ENCODE measurements at regions not wholly inside any gene's neighbourhood (a gene's known extent, or its start where the extent isn't known, plus 50 kb on each side); places are given as distances from the start of the nearest gene placed in this dataset.

DNA sequence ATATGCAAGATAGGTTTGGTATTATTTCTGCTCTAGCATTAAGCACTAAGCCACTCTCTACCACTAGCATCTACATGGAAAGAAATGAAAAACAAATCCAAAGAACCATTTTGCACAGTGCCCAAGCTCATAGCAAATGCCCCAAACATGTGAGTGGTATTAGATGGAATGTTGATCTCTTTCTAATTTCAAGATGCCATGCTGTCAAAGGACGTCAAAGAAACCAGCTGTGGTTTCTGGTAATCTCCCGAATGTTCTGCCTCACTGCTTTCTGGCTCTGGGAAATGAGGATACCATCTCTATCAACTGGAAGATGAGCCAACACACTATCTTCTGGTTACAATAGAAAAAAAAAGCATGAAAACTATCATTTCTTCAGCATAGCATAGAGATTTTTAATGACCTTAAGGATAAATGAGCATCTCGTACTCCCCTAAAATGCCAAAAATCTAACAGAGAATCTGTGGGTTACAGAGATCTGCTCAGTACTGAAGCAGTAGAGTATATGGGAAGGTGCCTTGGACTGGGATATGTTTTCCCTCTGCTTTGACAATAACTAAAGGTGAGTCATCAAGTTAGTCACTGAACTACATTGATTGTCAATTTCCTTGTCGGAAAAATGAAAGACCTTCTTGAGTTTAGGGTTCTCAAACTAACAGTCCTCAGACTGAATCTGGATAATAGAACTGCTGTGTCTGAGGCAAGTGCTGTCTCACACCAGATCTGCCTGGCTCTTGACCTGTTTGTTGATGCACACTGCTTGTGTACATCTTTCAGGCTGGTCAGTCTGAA, 244.8 kb upstream of the NCKAP5 start:
- TF ChIP-seq POLR2A (IDR thresholded peaks at IDR 0.05), result no peak
- TF ChIP-seq, protein P1, sequence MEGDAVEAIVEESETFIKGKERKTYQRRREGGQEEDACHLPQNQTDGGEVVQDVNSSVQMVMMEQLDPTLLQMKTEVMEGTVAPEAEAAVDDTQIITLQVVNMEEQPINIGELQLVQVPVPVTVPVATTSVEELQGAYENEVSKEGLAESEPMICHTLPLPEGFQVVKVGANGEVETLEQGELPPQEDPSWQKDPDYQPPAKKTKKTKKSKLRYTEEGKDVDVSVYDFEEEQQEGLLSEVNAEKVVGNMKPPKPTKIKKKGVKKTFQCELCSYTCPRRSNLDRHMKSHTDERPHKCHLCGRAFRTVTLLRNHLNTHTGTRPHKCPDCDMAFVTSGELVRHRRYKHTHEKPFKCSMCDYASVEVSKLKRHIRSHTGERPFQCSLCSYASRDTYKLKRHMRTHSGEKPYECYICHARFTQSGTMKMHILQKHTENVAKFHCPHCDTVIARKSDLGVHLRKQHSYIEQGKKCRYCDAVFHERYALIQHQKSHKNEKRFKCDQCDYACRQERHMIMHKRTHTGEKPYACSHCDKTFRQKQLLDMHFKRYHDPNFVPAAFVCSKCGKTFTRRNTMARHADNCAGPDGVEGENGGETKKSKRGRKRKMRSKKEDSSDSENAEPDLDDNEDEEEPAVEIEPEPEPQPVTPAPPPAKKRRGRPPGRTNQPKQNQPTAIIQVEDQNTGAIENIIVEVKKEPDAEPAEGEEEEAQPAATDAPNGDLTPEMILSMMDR (IDR thresholded peaks at IDR 0.05), result no peak

Measured in gastroesophageal sphincter (tissue), 3 donors.